GM12891 (cell line): ENCODE measurements at regions not wholly inside any gene's neighbourhood (a gene's known extent, or its start where the extent isn't known, plus 50 kb on each side); places are given as distances from the start of the nearest gene placed in this dataset.

Experiments
- PAX5 ChIP-seq: IDR thresholded peaks from 2 replicates; pipeline ENCODE4 v1.6.1; 2011; ENCODE audit warnings: low read length, moderate library complexity, mild to moderate bottlenecking; ENCODE audit not compliant: insufficient read depth, severe bottlenecking
- POLR2A ChIP-seq: IDR thresholded peaks from 2 replicates; pipeline ENCODE4 v1.6.1; 2011; ENCODE audit warnings: low read depth, low read length, control low read depth
- POLR2AphosphoS5 ChIP-seq: IDR thresholded peaks from 2 replicates; pipeline ENCODE4 v1.6.1; 2011; ENCODE audit warnings: low read depth, low read length, control low read depth
- POU2F2 ChIP-seq: IDR thresholded peaks from 2 replicates; pipeline ENCODE4 v1.6.1; 2011; ENCODE audit warnings: low read depth, mild to moderate bottlenecking, control low read depth, low read length, moderate library complexity
- TAF1 ChIP-seq: IDR thresholded peaks from 2 replicates; pipeline ENCODE4 v1.6.1; 2011; ENCODE audit warnings: low read depth, low read length, control low read depth

GRCh38 chr13:111443981-111444380 lies 123.5 kb downstream of the TEX29 start:
- no peak for TF ChIP-seq POLR2A
- TF ChIP-seq PAX5 = no peak
- TF ChIP-seq TAF1 = no peak
- TF ChIP-seq POU2F2 = no peak
- no peak for TF ChIP-seq POLR2AphosphoS5
